ENCODE measurements at regions not wholly inside any gene's neighbourhood (a gene's known extent, or its start where the extent isn't known, plus 50 kb on each side); places are given as distances from the start of the nearest gene placed in this dataset.

DNA sequence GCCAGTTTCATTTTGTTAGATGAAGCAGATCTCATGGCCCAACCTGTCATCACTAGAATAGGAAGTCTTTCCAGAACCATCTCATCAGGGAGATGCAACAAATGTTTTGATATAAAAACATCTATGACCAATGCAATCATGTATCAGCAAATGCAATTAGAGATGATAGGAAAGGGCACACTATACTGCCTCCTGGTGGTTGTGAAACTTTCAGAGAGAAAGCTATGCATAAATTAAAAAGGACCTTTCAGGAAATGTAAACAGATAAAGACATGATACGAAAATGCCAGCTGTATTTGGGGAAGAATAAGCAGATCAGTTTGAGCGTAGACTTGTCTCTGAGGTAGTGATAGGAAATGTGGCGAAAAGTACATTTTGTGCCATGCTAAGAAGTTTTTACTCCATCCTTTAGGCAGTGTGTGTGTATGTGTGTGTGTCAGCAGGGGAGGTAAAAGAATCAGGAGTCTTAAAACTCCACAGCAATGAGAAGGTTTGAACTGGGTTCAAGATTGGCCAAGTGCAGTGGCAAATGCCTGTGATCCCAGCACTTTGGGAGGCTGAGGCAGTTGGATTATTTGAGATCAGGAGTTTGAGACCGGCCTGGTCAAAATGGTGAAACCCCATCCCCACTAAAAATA is 479.3 kb downstream of the CPS1 start:
- Mint-ChIP-seq H3K27ac (no peak overlapping the region), H3K4me3 (no peak overlapping the region), H3K36me3 (no peaks in the 10 kb centered on the region), H3K27me3 (no peaks in the 10 kb centered on the region), H3K4me1 (no peaks in the 10 kb centered on the region), H3K9me3 (peaks cover 0 to 3% (median 0%) of the 10 kb centered on the region in 3 donors)

DNA sequence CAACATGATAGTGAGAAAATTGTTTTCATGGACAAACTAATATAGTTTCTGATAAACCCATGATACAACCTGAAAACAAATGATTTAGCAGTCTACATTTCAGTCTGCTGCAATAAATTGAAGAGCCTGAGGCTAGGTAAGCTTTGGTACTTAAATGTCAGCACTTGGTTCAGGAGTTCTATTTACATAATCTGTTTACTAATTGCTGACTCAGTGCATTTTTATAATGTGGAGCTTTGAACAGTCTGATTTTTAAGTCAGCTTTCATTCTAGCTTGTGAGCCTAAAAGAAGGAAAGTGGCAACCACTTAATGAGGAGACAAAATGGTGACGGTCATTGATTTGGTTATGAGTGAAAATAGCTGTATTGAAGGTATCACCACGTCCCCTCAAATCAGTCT is 488.6 kb downstream of the CPS1 start:
- H3K27ac Mint-ChIP-seq = no peak overlapping the region
- no peaks in the 10 kb centered on the region for H3K27me3 Mint-ChIP-seq
- H3K4me1 Mint-ChIP-seq = no peaks in the 10 kb centered on the region

DNA sequence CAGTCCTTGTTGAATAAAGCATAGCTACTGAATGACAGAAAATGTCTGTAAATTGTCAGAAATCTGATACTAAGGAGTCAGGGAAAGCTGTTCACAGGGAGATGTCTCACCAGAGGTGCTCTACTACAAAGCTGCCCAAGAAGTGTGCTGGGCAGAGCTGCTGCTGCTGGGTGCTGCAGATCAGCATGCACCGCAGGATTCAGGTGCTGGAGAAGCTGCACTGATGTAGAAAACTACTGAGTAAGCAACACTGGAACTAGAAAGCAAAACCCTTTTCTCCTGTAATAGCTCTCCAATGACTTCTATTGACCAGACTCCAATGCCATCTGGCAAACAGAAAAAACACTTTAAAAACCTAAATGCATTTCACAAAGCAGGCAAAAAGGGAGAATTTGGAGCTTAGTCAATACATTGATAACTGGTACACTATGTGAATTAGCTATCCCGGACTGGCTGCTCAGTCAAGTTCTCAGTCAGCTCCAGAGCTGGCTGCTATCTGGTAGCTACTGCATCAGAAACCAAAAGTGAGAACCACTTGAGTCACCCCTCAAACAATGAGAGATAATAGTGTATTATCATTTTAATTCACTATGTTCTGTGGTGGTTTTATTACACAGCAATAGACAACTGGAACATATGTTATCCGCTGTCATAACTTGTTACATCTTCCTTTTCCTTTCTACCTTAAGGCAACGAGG is 493.1 kb downstream of the CPS1 start:
- peaks cover 0 to 2% (median 0%) of the 10 kb centered on the region in 3 donors for H3K9me3 Mint-ChIP-seq
- no peak overlapping the region for H3K27ac Mint-ChIP-seq
- H3K27me3 Mint-ChIP-seq = no peaks in the 10 kb centered on the region
- H3K4me3 Mint-ChIP-seq = no peak overlapping the region
- H3K4me1 Mint-ChIP-seq = no peaks in the 10 kb centered on the region
- no peaks in the 10 kb centered on the region for H3K36me3 Mint-ChIP-seq

More for the DNA sequence above, 488.6 kb downstream of the CPS1 start:
- Mint-ChIP-seq H3K9me3 (peaks cover 0 to 2% (median 0%) of the 10 kb centered on the region in 3 donors), H3K4me3 (no peak overlapping the region), H3K36me3 (no peaks in the 10 kb centered on the region)

GRCh38 chr2:211055438-211055837 is 499.0 kb downstream of the CPS1 start:
- Mint-ChIP-seq H3K9me3 (peaks cover 0 to 4% (median 0%) of the 10 kb centered on the region in 3 donors), H3K4me1 (no peaks in the 10 kb centered on the region), H3K27me3 (no peaks in the 10 kb centered on the region), H3K36me3 (no peaks in the 10 kb centered on the region), H3K4me3 (no peak overlapping the region), H3K27ac (no peak overlapping the region)

GRCh38 chr2:211061612-211062296 is 505.4 kb downstream of the CPS1 start:
- H3K36me3 Mint-ChIP-seq = no peaks in the 10 kb centered on the region
- no peak overlapping the region for H3K27ac Mint-ChIP-seq
- H3K4me1 Mint-ChIP-seq = no peaks in the 10 kb centered on the region
- H3K27me3 Mint-ChIP-seq = no peaks in the 10 kb centered on the region
- no peaks in the 10 kb centered on the region for H3K9me3 Mint-ChIP-seq
- H3K4me3 Mint-ChIP-seq = no peak overlapping the region

GRCh38 chr2:211062297-211062612 is 505.9 kb downstream of the CPS1 start:
- Mint-ChIP-seq H3K27me3 (no peaks in the 10 kb centered on the region), H3K36me3 (no peaks in the 10 kb centered on the region), H3K4me1 (no peaks in the 10 kb centered on the region), H3K9me3 (no peaks in the 10 kb centered on the region), H3K4me3 (no peak overlapping the region), H3K27ac (no peak overlapping the region)

- H3K27me3 Mint-ChIP-seq = no peaks in the 10 kb centered on the region
- no peaks in the 10 kb centered on the region for H3K36me3 Mint-ChIP-seq
- H3K4me1 Mint-ChIP-seq = no peaks in the 10 kb centered on the region
- no peak overlapping the region for H3K4me3 Mint-ChIP-seq
- H3K27ac Mint-ChIP-seq = no peak overlapping the region
- no peaks in the 10 kb centered on the region for H3K9me3 Mint-ChIP-seq
These were observed 510.6 kb downstream of the CPS1 start for GRCh38 chr2:211067029-211067428.

- no peak overlapping the region for H3K27ac Mint-ChIP-seq
- H3K27me3 Mint-ChIP-seq = no peaks in the 10 kb centered on the region
- H3K9me3 Mint-ChIP-seq = no peaks in the 10 kb centered on the region
- H3K4me1 Mint-ChIP-seq = no peaks in the 10 kb centered on the region
- no peak overlapping the region for H3K4me3 Mint-ChIP-seq
- no peaks in the 10 kb centered on the region for H3K36me3 Mint-ChIP-seq
These were observed 511.8 kb downstream of the CPS1 start for GRCh38 chr2:211068108-211068780.

GRCh38 chr2:211070547-211070946 is 514.1 kb downstream of the CPS1 start:
- no peak overlapping the region for H3K4me3 Mint-ChIP-seq

GRCh38 chr2:211077216-211077767 is 520.9 kb downstream of the CPS1 start:
- Mint-ChIP-seq H3K4me3 (no peak overlapping the region), H3K27ac (no peak overlapping the region), H3K4me1 (peaks cover 0 to 2% (median 0%) of the 10 kb centered on the region in 3 donors), H3K36me3 (no peaks in the 10 kb centered on the region), H3K9me3 (no peaks in the 10 kb centered on the region), H3K27me3 (peaks cover 1% of the 10 kb centered on the region)

More at GRCh38 chr2:211070547-211070946, 514.1 kb downstream of the CPS1 start:
- no peaks in the 10 kb centered on the region for H3K27me3 Mint-ChIP-seq
- no peaks in the 10 kb centered on the region for H3K4me1 Mint-ChIP-seq
- H3K36me3 Mint-ChIP-seq = no peaks in the 10 kb centered on the region
- no peak overlapping the region for H3K27ac Mint-ChIP-seq
- no peaks in the 10 kb centered on the region for H3K9me3 Mint-ChIP-seq

GRCh38 chr2:211084352-211084751 is 528.0 kb downstream of the CPS1 start:
- Mint-ChIP-seq H3K36me3 (no peaks in the 10 kb centered on the region), H3K27me3 (peaks cover 3% of the 10 kb centered on the region), H3K9me3 (no peaks in the 10 kb centered on the region), H3K27ac (no peak overlapping the region), H3K4me3 (no peak overlapping the region), H3K4me1 (peaks cover 0 to 2% (median 0%) of the 10 kb centered on the region in 3 donors)

- H3K27ac Mint-ChIP-seq = no peak overlapping the region
- H3K36me3 Mint-ChIP-seq = no peaks in the 10 kb centered on the region
- H3K9me3 Mint-ChIP-seq = no peaks in the 10 kb centered on the region
- peaks cover 0 to 2% (median 0%) of the 10 kb centered on the region in 3 donors for H3K4me1 Mint-ChIP-seq
- H3K27me3 Mint-ChIP-seq = peaks cover 3% of the 10 kb centered on the region
- no peak overlapping the region for H3K4me3 Mint-ChIP-seq
These were observed 528.8 kb downstream of the CPS1 start for GRCh38 chr2:211085056-211085680.

DNA sequence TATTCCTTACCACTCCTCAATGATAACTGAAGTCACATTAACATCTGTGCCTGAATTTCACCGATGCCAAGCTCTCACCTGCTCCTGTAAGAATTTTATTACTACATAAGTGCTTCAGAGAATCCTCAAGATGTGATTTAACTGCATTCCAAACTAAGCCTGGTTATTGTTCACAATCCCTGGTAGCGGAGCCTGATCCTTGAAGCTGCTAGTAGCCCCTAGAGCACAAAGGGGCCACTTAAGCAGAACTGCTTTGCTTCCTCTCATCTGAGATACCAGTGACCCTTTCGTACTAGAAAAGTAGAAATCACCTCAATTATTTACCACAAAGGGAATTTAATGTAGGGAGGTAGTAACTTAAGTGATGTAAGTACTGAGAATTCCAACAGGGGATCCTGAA is 529.6 kb downstream of the CPS1 start:
- H3K36me3 Mint-ChIP-seq = peaks cover 1% of the 10 kb centered on the region
- no peaks in the 10 kb centered on the region for H3K9me3 Mint-ChIP-seq
- no peak overlapping the region for H3K27ac Mint-ChIP-seq
- H3K27me3 Mint-ChIP-seq = peaks cover 3% of the 10 kb centered on the region
- H3K4me1 Mint-ChIP-seq = peaks cover 0 to 2% (median 0%) of the 10 kb centered on the region in 3 donors
- H3K4me3 Mint-ChIP-seq = no peak overlapping the region

GRCh38 chr2:211089127-211089526 is 532.7 kb downstream of the CPS1 start:
- Mint-ChIP-seq H3K4me1 (no peaks in the 10 kb centered on the region), H3K27ac (no peak overlapping the region), H3K36me3 (peaks cover 1% of the 10 kb centered on the region), H3K4me3 (no peak overlapping the region), H3K9me3 (no peaks in the 10 kb centered on the region), H3K27me3 (no peaks in the 10 kb centered on the region)
